HG03103 (cell line): ENCODE measurements at regions not wholly inside any gene's neighbourhood (a gene's known extent, or its start where the extent isn't known, plus 50 kb on each side); places are given as distances from the start of the nearest gene placed in this dataset.
A peak's percentile ranks its signal among the peaks of the same experiment; 100 is the strongest.

ENCODE experiments used
- ATAC-seq: cut with Tn5 transposase; IDR thresholded peaks from one replicate; pipeline ENCODE4 v1.9.1; 2021; ENCODE audit warnings: low read depth; ENCODE audit not compliant: unreplicated experiment

DNA sequence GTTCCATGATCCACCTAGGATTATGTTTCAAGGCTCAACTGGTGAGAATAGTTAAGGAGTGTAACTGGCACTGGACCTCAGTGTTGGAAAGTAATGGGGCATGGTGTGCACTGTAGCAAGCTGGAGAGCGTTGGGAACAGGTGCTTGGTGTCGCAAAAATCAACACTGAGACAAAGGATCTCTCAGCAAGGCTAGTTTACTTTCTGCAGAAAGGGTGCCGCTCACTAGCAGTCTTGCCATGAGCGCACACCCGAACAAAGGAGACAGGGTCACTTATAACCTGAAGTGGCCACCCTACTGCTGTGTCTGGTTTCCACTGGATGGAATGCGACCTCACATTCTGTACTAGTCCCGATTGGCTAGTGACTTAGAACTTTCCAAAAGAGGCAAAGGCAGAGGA, 133.2 kb downstream of the TMEM17 start:
- no peak for ATAC-seq

DNA sequence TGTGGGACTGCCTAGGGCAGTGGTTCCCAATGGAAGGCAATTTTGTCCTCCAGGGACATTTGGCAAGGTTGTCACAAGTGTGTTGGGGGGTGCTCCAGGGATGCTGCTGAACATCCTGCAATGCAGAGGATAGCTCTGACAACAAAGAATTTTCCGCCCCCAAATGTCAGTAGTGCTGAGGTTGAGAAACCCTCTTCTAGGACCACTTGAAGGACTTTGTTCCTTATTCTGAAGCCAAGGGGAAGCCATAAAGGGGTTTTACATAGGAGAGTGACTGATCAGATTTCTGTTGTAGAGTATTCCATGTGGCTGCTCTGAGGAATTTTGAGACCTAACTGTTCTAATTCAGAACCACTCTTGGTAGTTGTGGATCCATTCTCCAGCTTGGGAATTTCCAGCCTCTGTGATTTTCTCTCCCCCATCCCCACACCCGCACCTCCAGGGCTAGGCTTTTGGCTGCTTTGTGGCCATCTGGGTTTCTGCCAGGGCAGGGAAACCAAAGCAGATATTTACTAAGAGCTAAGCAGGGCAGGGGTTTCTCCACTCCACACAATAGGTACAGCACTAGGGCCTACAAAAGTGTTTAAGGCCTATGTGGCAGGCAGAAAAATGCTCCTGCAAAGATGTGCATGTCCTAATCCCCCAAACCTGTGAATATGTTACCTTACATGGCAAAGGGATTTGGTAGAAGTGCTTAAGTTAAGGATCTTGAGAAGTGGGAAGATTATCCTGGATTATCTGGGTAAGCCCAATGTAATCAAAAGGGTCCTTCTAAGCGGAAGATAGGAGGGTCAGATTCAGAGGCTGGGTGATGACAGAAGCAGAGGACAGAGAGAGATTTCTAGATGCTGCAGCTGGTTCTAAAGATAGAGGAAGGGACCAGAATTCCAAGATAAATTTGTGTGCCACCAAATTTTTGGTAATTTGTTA, 135.4 kb downstream of the TMEM17 start:
- no peak for ATAC-seq

DNA sequence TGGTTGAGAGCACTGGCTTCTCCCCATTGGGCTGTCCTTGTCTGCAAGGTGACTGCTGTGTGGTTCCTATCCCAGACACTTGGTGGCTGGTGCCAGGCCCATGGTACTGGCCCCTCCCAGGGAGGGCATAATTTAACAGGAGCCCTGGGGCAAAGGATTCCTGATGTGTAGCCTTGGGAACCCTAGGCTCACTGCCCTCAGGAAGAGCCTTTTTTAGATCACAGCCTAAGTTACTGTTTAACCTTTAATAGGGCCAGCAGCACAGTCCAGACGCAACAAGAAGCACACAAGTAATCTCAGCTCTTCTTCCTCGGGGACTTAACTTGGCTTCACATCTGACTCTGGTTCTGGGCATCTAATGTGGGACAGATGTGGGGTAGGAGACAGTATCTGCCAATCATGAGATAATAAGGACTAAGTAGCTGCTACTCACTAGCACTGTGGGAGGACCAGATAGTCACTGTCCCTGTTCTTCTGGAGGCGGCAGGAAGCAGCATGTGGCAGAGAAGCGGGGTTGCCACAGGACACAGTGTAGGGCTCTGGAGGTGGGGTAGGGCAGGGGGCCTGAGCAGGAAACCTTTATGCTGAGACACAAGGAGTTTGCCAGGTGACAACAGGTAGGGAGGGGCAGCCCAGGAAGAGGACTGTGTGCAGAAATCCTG, 136.3 kb downstream of the TMEM17 start:
- ATAC-seq = no peak

DNA sequence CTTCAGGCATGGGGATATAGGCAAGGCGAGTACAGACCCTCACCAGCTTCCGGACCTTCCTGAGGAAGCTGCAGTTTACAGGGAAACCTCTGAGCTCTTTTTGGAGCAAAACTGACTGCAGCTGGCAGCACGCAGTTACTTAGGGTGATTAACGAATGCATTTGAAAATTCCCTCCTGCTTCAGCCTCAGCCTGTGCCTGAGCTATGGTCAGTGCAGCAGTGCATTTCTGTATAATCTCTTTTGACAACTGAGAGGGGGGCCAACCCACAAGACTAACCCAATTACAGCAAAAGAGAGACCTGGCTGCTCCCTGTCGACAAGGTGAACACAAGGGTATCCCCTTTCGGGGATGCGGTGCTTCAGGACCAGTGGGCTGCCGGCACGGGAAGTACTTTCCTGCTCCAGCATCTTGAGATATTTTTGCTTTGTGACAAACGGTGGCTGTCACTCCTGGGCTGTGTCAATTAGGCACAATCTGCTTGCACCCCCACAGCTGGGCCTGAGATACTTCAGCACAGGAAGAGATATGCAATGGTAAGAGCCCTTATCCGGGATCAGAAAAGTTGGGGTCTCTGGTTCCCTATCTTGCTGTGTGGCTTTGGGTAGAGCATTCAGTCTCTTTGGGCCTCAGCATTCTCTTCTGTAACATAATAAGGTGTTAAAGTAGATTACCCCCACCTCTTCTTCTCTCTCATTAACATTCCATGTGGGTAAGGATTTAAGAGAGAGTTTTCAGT, 141.0 kb downstream of the TMEM17 start:
- no peak for ATAC-seq

DNA sequence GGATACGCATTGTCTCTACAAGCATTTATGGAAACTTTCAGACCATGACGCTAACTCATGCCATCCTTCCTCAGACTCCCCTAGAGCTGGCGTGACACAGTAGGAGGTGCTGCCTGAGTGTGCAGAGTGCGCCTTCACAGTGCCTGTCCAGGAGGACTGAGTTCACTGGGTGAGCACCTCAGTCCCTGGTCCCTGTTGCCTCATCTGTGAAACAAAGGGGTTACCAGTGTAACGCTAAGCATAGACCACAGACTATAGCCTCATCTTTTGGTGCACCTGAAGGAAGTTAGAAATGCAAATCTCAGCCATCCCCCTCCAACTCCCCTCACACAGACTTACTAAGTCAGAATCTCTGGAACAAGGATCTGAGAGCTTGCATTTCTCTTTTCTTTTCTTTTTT, 142.8 kb downstream of the TMEM17 start:
- peak; percentile 79 for ATAC-seq

DNA sequence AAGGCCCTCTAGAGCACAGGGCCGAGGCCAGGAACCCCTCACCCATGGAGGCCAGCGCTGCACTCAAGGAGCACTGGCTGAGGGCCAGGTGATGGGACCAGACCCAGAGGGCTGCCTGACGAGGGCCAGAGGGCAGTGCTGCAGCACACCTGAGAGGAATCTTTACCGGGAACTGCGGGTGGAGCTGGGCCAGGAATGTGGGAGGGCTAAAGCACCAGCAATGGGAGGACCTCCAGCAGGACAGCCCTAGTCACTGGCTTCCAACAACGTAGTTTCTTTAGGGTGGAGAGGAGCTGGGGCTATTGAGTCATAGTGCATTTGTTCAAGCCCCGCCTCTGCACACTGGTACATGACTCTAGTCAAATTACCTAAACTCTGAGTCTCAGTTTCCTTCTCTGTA, 143.4 kb downstream of the TMEM17 start:
- ATAC-seq = no peak

DNA sequence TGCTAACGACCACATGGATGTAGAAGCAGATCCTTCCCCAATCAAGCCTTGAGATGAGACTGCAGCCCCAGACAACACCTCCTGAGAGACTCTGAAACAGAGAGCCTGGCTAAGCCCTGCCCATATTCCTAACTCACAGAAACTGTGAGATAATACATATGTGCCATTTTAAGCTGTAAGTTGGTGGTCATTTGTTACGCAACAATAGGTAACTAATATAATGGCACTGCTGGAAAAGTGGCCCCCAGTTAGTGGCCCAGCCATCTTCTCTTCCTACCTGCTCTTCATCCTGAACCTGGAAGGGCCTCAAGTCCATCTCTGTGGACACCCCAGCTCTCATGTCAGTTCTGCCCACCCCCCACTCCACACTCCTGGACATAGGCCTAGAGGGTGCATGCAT, 144.0 kb downstream of the TMEM17 start:
- ATAC-seq = no peak

DNA sequence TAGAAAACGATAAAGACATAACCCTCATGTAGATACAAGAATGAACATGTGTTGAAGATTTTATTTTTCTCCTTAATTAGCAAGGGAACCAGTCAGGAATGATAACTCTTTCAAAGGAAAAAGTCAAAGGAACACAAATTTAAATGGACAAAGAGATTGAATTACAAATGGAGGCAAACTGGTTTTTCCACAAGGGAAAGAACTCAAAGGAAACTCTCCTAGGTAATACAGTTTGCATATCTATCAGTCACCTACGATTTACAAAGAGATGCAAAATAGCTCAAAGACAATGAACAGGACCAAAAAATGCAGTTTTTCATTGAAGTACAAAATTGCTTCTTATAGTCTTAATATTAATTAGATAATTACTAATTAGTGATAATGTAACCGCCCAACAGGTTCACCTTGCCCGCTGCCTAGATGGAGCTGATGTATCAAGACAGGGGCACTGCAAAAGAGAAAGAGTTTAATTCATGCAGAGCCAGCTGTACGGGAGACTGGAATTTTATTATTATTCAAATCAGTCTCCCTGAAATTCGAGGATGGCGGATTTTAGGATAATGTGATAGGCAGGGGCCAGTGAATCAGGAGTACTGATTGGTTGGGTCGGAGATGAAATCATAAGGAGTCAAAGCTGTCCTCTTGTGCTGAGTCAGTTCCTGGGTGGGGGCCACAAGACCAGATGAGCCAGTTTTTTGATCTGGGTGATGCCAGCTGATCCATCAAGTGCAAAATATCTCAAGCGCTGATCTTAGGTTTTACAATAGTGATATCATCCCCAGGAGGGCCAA, 151.0 kb downstream of the TMEM17 start:
- no peak for ATAC-seq

DNA sequence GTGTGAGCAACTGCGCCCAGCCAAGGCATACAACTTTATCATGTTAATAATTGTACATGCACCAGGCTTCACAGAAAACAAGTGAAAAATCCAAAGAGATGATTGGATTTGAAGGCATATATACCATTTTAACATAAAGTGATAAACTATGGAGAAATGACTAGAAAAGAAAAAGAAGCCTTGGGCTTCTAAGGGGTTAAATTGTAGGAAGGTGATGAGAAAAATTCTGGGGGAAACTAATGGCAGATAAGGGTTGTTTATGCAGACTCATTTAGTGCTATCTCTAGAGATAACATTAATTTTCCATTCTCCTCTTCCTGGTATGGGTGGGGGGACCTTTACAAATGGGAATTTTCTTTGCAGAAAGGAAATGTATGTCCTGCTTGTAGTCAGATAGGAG, 154.0 kb downstream of the TMEM17 start:
- no peak for ATAC-seq

DNA sequence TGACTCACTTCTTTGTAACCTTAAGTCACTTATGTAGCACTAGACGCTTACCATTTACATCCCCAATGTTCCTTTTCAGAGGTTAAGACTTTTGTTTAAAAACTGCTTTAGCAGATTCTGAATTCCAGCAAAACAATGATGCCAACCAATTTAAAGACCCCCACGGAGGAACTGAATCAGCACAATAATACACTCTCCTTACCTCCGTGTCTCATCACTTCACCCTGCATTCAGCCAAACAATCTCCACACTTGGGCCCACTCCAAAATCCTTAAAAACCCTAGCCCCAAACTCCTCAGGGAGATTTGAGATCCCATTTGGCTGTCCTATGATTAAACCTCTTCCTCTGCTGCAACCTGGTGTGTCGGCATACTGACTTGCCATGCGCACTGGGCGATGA, 153.9 kb downstream of the B3GNT2 start:
- no peak for ATAC-seq

DNA sequence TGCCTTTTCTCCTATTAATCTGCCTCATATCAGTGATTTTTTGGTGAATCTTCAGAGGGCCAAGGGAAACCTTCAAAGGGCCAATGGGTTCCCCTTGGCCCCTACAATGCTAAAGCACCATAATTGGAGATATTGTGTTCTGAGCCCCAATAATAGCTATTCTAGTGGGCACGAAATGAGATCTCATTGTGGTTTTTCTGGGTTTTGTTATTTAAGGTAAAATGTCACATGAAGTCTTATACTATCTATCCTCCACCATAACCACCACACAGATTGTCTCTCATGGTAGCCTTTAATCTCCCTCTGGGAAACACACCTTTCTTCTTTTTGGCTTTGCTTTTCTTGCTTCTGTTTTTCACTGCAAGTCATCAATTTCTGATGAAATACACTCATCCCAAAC, 152.8 kb downstream of the B3GNT2 start:
- no peak for ATAC-seq

DNA sequence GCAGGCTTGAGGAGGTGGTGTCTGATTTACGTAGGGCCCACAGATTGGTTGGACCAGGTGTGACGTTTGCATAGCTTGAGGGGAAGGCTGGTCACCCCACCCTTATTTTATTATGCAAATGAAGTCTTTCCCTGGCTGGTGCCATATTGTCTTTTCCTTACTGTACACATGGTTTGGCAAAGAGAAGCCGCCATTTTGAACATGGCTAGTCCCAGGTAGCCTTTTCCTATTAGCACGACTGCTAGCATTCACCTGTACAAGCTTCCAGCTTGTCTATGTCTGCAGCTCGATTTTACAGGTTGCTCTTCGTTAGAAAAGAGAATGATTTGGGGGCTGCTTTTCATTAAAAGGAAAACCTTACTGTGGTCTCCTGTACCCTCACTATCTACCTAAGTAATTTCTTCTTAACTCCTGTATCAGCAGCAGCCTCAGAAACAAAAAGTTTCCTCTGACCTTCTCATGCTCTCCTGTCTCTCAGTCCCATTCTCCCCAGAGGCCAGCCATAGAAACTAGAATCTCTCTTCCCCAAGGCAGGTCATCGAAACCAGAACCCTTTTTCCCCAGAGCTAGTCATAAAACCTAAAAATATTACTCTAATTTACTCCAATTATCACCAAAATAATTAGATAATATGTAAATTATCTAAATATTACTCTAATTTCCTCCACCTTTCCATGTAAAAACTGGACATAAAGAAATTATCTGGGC, 151.8 kb downstream of the B3GNT2 start:
- no peak for ATAC-seq

DNA sequence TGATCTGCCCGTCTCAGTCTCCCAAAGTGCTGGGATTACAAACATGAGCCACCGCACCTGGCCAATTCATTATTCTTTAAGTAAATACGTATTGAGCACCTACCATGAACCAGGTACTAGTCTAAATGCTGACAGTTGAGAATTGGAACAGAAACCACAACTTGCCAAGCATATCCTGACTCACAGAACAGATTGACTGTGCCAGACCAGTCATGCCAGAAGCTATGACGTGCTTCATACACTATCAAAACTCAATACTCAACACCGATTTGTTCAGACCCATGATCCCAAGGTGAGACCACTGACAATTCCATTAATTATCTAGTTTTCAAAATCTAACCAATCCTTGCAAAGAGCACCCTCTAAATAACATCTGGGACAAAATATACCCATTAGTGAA, 148.6 kb downstream of the B3GNT2 start:
- ATAC-seq = peak; percentile 44

DNA sequence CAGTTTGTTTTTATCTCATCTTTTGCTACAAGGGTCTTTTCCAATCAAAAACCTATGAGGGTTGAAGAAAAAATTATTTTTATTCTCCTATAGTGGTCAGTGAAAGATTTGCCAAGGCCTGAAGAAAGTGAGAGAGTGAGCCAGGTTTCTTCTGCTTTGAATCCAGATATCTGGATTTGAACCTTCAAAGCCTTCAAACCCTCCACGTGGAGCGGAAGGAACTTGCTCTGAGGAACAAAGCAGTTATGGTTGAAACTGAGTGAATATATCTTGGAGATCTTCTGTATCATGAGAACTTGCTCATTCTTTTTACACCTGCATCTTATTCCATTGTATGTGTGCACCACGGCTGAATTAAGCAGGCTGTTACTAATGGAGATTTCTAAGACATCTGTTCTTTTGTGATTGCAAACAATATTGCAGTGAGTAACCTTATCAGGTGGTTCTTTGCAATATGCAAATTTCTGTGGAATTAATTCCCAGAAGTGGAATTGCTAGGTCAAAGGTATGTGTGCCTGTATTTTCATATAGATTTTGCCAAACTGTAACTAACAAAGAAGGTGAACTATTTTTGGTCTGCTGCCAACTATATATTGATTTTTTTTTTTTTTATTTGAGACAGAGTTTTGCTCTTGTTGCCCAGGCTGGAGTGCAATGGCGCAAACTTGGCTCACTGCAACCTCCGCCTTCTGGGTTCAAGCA, 147.9 kb downstream of the B3GNT2 start:
- ATAC-seq = no peak

DNA sequence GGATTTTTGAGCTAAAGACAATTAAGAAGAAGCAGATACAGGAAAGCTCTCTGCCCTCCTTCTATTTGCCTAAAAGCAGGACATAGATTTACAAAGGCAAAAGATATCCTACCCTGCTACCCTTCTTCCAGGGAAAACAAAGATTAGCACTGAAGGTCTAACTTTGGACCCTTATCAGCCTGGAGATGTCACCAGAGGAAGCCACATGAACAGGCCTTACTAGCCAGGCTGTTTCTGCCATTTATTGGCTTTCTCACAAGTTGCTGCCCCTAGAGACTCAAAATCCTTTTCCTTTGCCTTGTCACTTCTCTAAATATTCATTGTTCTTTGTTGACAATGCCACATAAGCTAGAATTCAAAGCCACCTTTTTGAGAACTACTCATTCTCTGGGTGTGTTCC, 147.3 kb downstream of the B3GNT2 start:
- no peak for ATAC-seq

DNA sequence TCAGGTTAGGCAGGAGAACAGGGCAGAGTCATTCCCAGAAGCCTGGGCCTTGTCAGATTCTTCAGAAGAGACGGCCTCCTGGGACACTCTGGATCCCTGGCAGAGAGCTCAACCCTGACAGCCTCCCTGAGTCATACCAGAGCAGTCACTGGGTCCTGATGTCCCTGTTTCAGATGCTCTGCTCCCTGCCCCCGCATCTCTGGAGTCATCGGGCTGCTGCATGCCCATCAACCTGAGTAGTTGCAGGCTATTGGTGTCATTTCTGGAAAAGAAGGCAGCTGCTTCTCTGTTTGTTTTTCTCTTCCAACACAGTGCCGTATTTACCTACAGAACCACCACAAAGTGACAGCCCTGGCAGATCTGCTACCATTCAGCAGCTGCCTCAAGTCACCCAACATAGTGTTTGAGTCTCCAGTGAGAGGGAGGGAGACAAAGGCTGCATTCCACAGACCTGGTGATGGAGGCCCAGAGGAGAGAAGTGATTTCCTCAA, 145.1 kb downstream of the B3GNT2 start:
- peak; percentile 65 for ATAC-seq

DNA sequence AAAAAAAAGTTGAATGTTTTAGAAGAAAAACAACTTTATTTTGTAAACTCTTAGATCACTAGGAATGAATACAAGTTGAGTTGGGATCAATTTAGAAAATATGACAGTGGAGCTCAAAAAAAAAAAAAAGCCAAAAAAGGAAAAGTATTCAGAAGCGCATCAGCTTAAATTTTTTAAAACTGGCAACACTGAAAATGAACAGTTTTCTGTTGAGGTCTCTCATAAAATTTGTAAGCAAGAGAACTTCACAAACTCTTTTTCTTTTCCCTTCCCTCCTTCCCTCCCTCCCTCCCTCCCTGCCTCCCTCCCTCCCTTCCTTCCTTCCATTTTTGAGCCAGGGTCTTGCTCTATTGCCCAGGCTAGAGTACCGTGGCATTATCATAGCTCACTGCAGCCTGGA, 143.9 kb downstream of the B3GNT2 start:
- ATAC-seq = no peak

DNA sequence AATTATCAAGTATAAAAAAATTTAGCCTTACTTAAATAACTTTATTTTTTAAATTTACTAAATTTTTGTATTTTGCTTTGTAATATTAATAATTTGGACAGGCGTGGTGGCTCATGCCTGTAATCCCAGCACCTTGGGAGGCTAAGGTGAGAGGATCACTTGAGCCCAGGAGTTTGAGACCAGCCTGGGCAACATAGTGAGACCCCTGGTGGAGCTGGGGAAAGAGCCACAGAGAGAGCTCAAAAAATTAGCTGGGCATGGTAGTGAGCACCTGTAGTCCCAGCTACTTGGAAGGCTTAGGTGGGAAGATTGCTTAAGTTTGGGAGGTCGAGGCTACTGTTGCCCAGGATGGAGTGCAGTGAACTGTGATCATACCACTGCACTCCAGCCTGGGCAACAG, 143.5 kb downstream of the B3GNT2 start:
- no peak for ATAC-seq

DNA sequence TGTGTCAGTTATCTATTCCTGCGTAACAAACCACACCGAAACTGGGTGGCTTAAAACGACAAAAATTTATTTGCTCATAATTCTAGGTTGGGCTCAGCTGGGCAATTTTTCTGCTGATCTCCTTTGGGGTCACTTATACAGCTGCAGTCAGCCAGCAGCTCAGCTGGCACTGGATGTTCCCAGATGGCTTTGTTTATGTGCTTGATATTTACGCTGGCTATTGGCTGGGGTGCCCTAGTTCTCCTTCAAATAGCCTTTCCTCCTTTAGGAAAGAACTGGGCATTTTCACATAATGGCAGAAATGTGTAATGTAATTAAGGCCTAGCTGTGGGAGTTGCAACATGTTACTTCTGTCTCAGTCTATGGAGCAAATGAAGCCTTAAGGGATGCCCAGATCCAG, 142.2 kb downstream of the B3GNT2 start:
- ATAC-seq = no peak
